B cell (primary cell): ENCODE measurements at regions not wholly inside any gene's neighbourhood (a gene's known extent, or its start where the extent isn't known, plus 50 kb on each side); places are given as distances from the start of the nearest gene placed in this dataset.

Source experiments
- ATAC-seq: fragments of 200-7000 bp; cut with Tn5 transposase; one replicate; pipeline ENCODE4 v1.10.0; 2021; ENCODE audit warnings: low read depth, mild to moderate bottlenecking, moderate number of reproducible peaks, moderate library complexity
- CTCF ChIA-PET: fragments of 350-600 bp; sonication (Branson Sonifier 250); formaldehyde crosslinking; loops from one replicate; lab custom pipeline; 2021; ENCODE audit warnings: antibody characterized with exemption, inconsistent platforms; lab: Charles Lee
- POLR2A ChIA-PET: fragments of 350-600 bp; sonication (Branson Sonifier 250); formaldehyde crosslinking; loops from one replicate; lab custom pipeline; 2021; ENCODE audit warnings: antibody characterized with exemption; lab: Charles Lee
- DNase-seq: peaks from one replicate; pipeline ENCODE4 v3.0.0; 2013
- H2AFZ ChIP-seq: 2 replicates; pipeline ENCODE4 v1.6.1; 2012; ENCODE audit warnings: mild to moderate bottlenecking, low read depth, low read length; ENCODE audit not compliant: insufficient read depth, poor library complexity, severe bottlenecking
- H3K27ac ChIP-seq, 2 donors: 1 replicate in 1 of 2; 2 replicates in 1 of 2; pipeline ENCODE4 v1.5.1; 2012 to 2013; ENCODE audit warnings: low read length in 2 of 2, mild to moderate bottlenecking in 2 of 2, moderate library complexity in 1 of 2
- H3K27me3 ChIP-seq, 4 experiments: fragments of 200-600 bp in 1 of 4; sonication (generic) in 1 of 4; replicated peaks in 1 of 4; 1 replicate in 2 of 4; 2 replicates in 2 of 4; pipeline versions ENCODE4 v1.6.1 to v1.7.0; 2013 to 2016; ENCODE audit warnings: low read length in 3 of 4, mild to moderate bottlenecking in 2 of 4, mixed read lengths in 1 of 4, moderate library complexity in 1 of 4; ENCODE audit not compliant: insufficient read depth in 4 of 4, control insufficient read depth in 3 of 4; ENCODE audit errors: control extremely low read depth in 1 of 4
- H3K36me3 ChIP-seq, 2 experiments: replicated peaks in 1 of 2; 1 replicate in 1 of 2; 2 replicates in 1 of 2; pipeline versions ENCODE4 v1.6.1 to v1.7.1; 2013; ENCODE audit warnings: low read length in 1 of 2; ENCODE audit not compliant: insufficient read depth in 2 of 2, control insufficient read depth in 1 of 2; ENCODE audit errors: control extremely low read depth in 1 of 2, extremely low read depth in 1 of 2
- H3K4me1 ChIP-seq, 2 donors: fragments of 200-600 bp in 1 of 2; sonication (generic) in 1 of 2; 1 replicate in 1 of 2; 2 replicates in 1 of 2; pipeline versions ENCODE4 v1.5.1 to v1.6.1; 2013 to 2017; ENCODE audit warnings: low read length in 2 of 2; ENCODE audit not compliant: control insufficient read depth in 2 of 2, insufficient read depth in 2 of 2
- H3K4me2 ChIP-seq: replicated peaks from 2 replicates; pipeline ENCODE3; 2012; ENCODE audit warnings: mild to moderate bottlenecking, low read depth, low read length; ENCODE audit not compliant: poor library complexity, severe bottlenecking
- H3K4me3 ChIP-seq, 5 experiments: fragments of 200-600 bp in 1 of 5; sonication (generic) in 1 of 5; 1 replicate in 3 of 5; 2 replicates in 2 of 5; pipeline versions ENCODE4 v1.5.1 to v1.7.0; 2011 to 2016; ENCODE audit warnings: low read length in 4 of 5, mild to moderate bottlenecking in 4 of 5, low read depth in 2 of 5, control low read depth in 1 of 5, moderate library complexity in 1 of 5; ENCODE audit not compliant: insufficient read depth in 1 of 5; ENCODE audit errors: control extremely low read depth in 1 of 5, extremely low read depth in 1 of 5
- H3K79me2 ChIP-seq: fragments of 200-600 bp; sonication (generic); one replicate; pipeline ENCODE4 v1.6.0; 2016; ENCODE audit warnings: low read length; ENCODE audit not compliant: control insufficient read depth, insufficient read depth
- H3K9ac ChIP-seq: fragments of 200-600 bp; sonication (generic); 2 replicates; pipeline ENCODE4 v1.6.1; 2017; ENCODE audit warnings: mild to moderate bottlenecking, low read length, moderate library complexity
- H3K9me3 ChIP-seq, 3 donors: one replicate each; pipeline versions ENCODE4 v1.6.1 to v1.7.1; 2013; ENCODE audit warnings: low read length in 2 of 3; ENCODE audit not compliant: control insufficient read depth in 2 of 3, insufficient read depth in 1 of 3; ENCODE audit errors: control extremely low read depth in 1 of 3
- H4K20me1 ChIP-seq: 2 replicates; pipeline ENCODE4 v1.6.0; 2012; ENCODE audit warnings: mild to moderate bottlenecking, low read length; ENCODE audit not compliant: insufficient read depth, control insufficient read depth, poor library complexity, severe bottlenecking
- H3K27ac Mint-ChIP-seq: one replicate; pipeline ENCODE4 v1.8.0; 2021; ENCODE audit warnings: mixed read lengths
- H3K27me3 Mint-ChIP-seq: one replicate; pipeline ENCODE4 v1.8.0; 2021; ENCODE audit warnings: mixed read lengths
- H3K4me1 Mint-ChIP-seq: one replicate; pipeline ENCODE4 v1.8.0; 2021; ENCODE audit warnings: mixed read lengths
- H3K4me3 Mint-ChIP-seq: one replicate; pipeline ENCODE4 v1.8.0; 2021; ENCODE audit warnings: mixed read lengths
- H3K9me3 Mint-ChIP-seq: one replicate; pipeline ENCODE4 v1.8.0; 2022; ENCODE audit warnings: mixed read lengths; ENCODE audit not compliant: insufficient read depth
- EZH2 ChIP-seq: IDR thresholded peaks from 2 replicates; pipeline ENCODE4 v1.6.1; 2012; ENCODE audit warnings: borderline replicate concordance, low read depth, mild to moderate bottlenecking, moderate library complexity, low read length; ENCODE audit not compliant: insufficient read depth, poor library complexity, severe bottlenecking
- WGBS: methylation state at CpG from one replicate; pipeline ENCODE4 v1.1.5; 2013; ENCODE audit warnings: missing lambda C conversion rate; ENCODE audit not compliant: insufficient coverage; 5-methylcytosine and 5-hydroxymethylcytosine counted together
- intact Hi-C: fragments of 100-400 bp; cut with micrococcal nuclease; formaldehyde crosslinking; loops from one replicate; pipeline ENCODE4 v1.10.0; 2022
- TF ChIP-seq, protein P1 (sequence below): fragments of 200-600 bp; IDR thresholded peaks from one replicate; pipeline ENCODE4 v1.8.0; 2022; ENCODE audit warnings: antibody characterized with exemption, mild to moderate bottlenecking

DNA sequence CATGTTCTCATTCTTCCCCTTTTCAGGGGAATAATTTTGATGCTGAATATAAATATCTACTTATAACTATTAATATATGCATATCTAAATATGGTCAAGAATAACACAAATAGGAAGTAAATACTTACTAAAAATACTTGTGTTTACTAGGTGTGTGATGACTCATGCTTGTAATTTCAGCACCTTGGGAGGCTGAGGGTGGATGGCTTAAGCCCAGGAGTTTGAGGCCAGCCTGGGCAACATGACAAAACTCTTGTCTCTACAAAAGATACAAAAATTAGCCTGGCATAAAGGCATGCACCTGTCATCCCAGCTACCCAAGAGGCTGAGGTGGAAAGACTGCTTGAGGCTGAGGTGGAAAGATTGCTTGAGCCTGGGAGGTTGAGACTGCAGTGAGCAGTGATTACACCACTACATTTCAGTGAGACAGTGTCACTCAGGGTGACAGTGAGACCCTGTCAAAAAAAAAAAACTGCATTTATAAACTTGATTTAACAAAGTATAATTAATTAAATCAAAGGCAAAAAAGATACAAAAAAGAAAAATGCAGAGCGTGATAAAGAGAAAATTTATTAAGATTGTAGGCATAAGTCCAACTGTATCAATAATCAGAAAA lies 703.1 kb upstream of the VRK2 start:
- ATAC-seq (no peak), DNase-seq (no peak)
- TF ChIP-seq, protein P1, sequence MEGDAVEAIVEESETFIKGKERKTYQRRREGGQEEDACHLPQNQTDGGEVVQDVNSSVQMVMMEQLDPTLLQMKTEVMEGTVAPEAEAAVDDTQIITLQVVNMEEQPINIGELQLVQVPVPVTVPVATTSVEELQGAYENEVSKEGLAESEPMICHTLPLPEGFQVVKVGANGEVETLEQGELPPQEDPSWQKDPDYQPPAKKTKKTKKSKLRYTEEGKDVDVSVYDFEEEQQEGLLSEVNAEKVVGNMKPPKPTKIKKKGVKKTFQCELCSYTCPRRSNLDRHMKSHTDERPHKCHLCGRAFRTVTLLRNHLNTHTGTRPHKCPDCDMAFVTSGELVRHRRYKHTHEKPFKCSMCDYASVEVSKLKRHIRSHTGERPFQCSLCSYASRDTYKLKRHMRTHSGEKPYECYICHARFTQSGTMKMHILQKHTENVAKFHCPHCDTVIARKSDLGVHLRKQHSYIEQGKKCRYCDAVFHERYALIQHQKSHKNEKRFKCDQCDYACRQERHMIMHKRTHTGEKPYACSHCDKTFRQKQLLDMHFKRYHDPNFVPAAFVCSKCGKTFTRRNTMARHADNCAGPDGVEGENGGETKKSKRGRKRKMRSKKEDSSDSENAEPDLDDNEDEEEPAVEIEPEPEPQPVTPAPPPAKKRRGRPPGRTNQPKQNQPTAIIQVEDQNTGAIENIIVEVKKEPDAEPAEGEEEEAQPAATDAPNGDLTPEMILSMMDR = no peak
- no peak for TF ChIP-seq EZH2
- Mint-ChIP-seq H3K27me3 (no peaks in the 10 kb centered on the region), H3K4me3 (no peak overlapping the region), H3K9me3 (peaks cover 5% of the 10 kb centered on the region), H3K4me1 (no peaks in the 10 kb centered on the region), H3K27ac (no peak overlapping the region)
- intact Hi-C loops = no loop called here
- no peaks in the 10 kb centered on the region for H3K27me3 ChIP-seq
- ChIA-PET POLR2A (no interaction called here), CTCF (interaction anchor here (0.7 kb wide), 1 partner anchor 12 kb away, joined by 3 read pairs; no protein-coding TSS in a partner anchor)
- H3K4me1 ChIP-seq = no peaks in the 10 kb centered on the region
- no peaks in the 10 kb centered on the region for H3K36me3 ChIP-seq
- no peaks in the 10 kb centered on the region for H4K20me1 ChIP-seq
- no peak overlapping the region for H3K9ac ChIP-seq
- no peak overlapping the region for H3K4me2 ChIP-seq
- WGBS = no CpG with 5 or more reads among the region's 1 CpG
- no peak overlapping the region for H3K4me3 ChIP-seq
- H3K27ac ChIP-seq = no peak overlapping the region
- no peak overlapping the region for H2AFZ ChIP-seq
- no peaks in the 10 kb centered on the region for H3K79me2 ChIP-seq
- H3K9me3 ChIP-seq = no peaks in the 10 kb centered on the region

DNA sequence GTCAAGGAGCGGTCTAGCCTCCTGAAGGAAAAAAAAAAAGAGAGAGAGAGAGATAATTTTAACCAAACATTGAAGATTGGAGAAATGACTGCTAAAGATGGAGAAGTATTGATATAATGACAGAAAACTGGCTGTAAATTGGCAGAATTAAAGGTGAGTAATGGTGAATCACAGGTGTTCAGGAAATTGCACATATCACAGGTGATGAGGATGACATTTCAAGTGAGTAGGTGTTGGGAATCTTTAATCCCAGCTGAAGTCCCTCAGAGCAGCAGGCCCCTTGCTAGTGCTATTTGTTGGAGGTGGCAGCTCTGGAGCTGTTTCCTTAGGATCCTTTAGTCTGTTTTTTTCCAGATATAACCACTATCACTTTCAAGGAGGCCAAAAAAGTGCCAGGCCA lies 678.4 kb upstream of the VRK2 start:
- ChIA-PET CTCF (interaction anchor here (0.7 kb wide), 1 partner anchor 150 kb away, joined by 3 read pairs; no protein-coding TSS in a partner anchor), POLR2A (no interaction called here)
- Histone ChIP-seq H3K27ac (no peak overlapping the region), H3K9me3 (no peaks in the 10 kb centered on the region), H3K79me2 (no peaks in the 10 kb centered on the region), H3K4me2 (no peak overlapping the region), H4K20me1 (no peaks in the 10 kb centered on the region), H3K36me3 (no peaks in the 10 kb centered on the region), H3K27me3 (no peaks in the 10 kb centered on the region), H2AFZ (no peak overlapping the region), H3K9ac (no peak overlapping the region), H3K4me1 (no peaks in the 10 kb centered on the region), H3K4me3 (no peak overlapping the region)
- H3K27me3 Mint-ChIP-seq = no peaks in the 10 kb centered on the region
- H3K4me1 Mint-ChIP-seq = no peaks in the 10 kb centered on the region
- peaks cover 2% of the 10 kb centered on the region for H3K9me3 Mint-ChIP-seq
- intact Hi-C loops = no loop called here
- DNase-seq (no peak), ATAC-seq (no peak)
- TF ChIP-seq, protein P1 = no peak
- no peak for TF ChIP-seq EZH2
- H3K4me3 Mint-ChIP-seq = no peak overlapping the region
- WGBS = no CpG with 5 or more reads among the region's 1 CpG
- H3K27ac Mint-ChIP-seq = no peak overlapping the region
